ENCODE measurements at regions not wholly inside any gene's neighbourhood (a gene's known extent, or its start where the extent isn't known, plus 50 kb on each side); places are given as distances from the start of the nearest gene placed in this dataset.

DNA sequence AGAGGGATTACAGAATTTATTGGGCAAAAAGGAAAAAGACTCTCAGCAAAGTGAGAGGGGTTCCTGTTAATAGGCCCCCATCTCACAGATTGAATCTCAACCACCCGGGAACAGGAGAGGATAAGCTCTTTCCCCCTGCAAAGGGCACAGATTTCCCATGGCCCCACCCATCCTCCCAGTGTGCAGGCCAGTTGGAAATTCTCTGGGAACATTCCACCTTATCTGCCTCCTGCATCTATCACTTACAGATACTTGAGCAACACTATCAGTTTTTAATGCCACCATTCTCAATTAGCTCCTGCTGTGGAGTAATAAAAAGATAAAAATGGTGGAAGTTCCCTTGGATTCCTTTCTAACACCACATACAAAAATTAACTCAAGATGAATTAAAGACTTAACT lies 350.0 kb upstream of the BCHE start:
- no peak overlapping the region for H2AFZ ChIP-seq (ENCODE audit: low read length)
- no peak for DNase-seq (ENCODE audit: low spot score)
- no peak overlapping the region for H3K27ac ChIP-seq (ENCODE audit: extremely low read length, insufficient read depth, low read length)
- H3K36me3 ChIP-seq (replicated peaks in 1 of 2; ENCODE audit: control insufficient read depth in 1 of 2, insufficient read depth in 2 of 2, low read length in 2 of 2) = no peaks in the 10 kb centered on the region
- BruUV-seq (replicated peaks) = no TSS peak
- WGBS (ENCODE audit: low lambda C conversion rate) = 0% methylated on average over 1 of the region's 1 CpG
- H3K79me2 ChIP-seq (ENCODE audit: insufficient read depth, low read length) = no peaks in the 10 kb centered on the region
- no peaks in the 10 kb centered on the region for H3K9me3 ChIP-seq (ENCODE audit: low read length)
- FAIRE-seq = no peak
- H3K4me1 ChIP-seq (ENCODE audit: insufficient read depth, low read length) = no peaks in the 10 kb centered on the region
- H3K27me3 ChIP-seq (ENCODE audit: control insufficient read depth in 1 of 2, insufficient read depth in 2 of 2, low read length in 2 of 2) = no peaks in the 10 kb centered on the region
- no peak overlapping the region for H3K4me2 ChIP-seq (ENCODE audit: low read depth, low read length)
- in situ Hi-C loops (cut with HindIII; ENCODE audit: extremely low pct_ligation_motif_present, low pct_unique_long_range_greater_than_20kb) = no loop called here
- H3K9ac ChIP-seq (ENCODE audit: insufficient read depth, low read depth, low read length) = no peak overlapping the region
- ChIA-PET CTCF (ENCODE audit: low intra/inter-chr PET ratio, low total read pairs) (no interaction called here), POLR2A (no interaction called here)
- TF ChIP-seq MXI1 (IDR thresholded peaks at IDR 0.05; ENCODE audit: borderline replicate concordance, low read depth, low read length) (no peak), GTF2F1 (IDR thresholded peaks at IDR 0.05; ENCODE audit: low read length) (no peak), ZFP90 (CRISPR knock-in tag; IDR thresholded peaks at IDR 0.05; ENCODE audit: borderline replicate concordance) (no peak), GABPB1 (CRISPR knock-in tag; IDR thresholded peaks at IDR 0.05) (no peak), ZC3H4 (CRISPR knock-in tag; IDR thresholded peaks at IDR 0.05; ENCODE audit: borderline replicate concordance) (no peak), TFDP2 (CRISPR knock-in tag; IDR thresholded peaks at IDR 0.05) (no peak), FIP1L1 (IDR thresholded peaks at IDR 0.05; ENCODE audit: borderline replicate concordance, insufficient read depth, low read depth, low read length) (no peak), RARG (CRISPR knock-in tag; IDR thresholded peaks at IDR 0.05; ENCODE audit: low read depth) (no peak), GATAD2A (CRISPR knock-in tag; IDR thresholded peaks at IDR 0.05) (no peak), SMAD9 (CRISPR knock-in tag; IDR thresholded peaks at IDR 0.05) (no peak)
- TF ChIP-seq, protein P1, sequence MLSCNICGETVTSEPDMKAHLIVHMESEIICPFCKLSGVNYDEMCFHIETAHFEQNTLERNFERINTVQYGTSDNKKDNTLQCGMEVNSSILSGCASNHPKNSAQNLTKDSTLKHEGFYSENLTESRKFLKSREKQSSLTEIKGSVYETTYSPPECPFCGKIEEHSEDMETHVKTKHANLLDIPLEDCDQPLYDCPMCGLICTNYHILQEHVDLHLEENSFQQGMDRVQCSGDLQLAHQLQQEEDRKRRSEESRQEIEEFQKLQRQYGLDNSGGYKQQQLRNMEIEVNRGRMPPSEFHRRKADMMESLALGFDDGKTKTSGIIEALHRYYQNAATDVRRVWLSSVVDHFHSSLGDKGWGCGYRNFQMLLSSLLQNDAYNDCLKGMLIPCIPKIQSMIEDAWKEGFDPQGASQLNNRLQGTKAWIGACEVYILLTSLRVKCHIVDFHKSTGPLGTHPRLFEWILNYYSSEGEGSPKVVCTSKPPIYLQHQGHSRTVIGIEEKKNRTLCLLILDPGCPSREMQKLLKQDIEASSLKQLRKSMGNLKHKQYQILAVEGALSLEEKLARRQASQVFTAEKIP (CRISPR knock-in tag; IDR thresholded peaks at IDR 0.05; ENCODE audit: borderline replicate concordance) = no peak
- TF ChIP-seq, protein P2, sequence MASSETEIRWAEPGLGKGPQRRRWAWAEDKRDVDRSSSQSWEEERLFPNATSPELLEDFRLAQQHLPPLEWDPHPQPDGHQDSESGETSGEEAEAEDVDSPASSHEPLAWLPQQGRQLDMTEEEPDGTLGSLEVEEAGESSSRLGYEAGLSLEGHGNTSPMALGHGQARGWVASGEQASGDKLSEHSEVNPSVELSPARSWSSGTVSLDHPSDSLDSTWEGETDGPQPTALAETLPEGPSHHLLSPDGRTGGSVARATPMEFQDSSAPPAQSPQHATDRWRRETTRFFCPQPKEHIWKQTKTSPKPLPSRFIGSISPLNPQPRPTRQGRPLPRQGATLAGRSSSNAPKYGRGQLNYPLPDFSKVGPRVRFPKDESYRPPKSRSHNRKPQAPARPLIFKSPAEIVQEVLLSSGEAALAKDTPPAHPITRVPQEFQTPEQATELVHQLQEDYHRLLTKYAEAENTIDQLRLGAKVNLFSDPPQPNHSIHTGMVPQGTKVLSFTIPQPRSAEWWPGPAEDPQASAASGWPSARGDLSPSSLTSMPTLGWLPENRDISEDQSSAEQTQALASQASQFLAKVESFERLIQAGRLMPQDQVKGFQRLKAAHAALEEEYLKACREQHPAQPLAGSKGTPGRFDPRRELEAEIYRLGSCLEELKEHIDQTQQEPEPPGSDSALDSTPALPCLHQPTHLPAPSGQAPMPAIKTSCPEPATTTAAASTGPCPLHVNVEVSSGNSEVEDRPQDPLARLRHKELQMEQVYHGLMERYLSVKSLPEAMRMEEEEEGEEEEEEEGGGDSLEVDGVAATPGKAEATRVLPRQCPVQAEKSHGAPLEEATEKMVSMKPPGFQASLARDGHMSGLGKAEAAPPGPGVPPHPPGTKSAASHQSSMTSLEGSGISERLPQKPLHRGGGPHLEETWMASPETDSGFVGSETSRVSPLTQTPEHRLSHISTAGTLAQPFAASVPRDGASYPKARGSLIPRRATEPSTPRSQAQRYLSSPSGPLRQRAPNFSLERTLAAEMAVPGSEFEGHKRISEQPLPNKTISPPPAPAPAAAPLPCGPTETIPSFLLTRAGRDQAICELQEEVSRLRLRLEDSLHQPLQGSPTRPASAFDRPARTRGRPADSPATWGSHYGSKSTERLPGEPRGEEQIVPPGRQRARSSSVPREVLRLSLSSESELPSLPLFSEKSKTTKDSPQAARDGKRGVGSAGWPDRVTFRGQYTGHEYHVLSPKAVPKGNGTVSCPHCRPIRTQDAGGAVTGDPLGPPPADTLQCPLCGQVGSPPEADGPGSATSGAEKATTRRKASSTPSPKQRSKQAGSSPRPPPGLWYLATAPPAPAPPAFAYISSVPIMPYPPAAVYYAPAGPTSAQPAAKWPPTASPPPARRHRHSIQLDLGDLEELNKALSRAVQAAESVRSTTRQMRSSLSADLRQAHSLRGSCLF (CRISPR knock-in tag; IDR thresholded peaks at IDR 0.05; ENCODE audit: borderline replicate concordance) = no peak
- TF ChIP-seq, protein P3, sequence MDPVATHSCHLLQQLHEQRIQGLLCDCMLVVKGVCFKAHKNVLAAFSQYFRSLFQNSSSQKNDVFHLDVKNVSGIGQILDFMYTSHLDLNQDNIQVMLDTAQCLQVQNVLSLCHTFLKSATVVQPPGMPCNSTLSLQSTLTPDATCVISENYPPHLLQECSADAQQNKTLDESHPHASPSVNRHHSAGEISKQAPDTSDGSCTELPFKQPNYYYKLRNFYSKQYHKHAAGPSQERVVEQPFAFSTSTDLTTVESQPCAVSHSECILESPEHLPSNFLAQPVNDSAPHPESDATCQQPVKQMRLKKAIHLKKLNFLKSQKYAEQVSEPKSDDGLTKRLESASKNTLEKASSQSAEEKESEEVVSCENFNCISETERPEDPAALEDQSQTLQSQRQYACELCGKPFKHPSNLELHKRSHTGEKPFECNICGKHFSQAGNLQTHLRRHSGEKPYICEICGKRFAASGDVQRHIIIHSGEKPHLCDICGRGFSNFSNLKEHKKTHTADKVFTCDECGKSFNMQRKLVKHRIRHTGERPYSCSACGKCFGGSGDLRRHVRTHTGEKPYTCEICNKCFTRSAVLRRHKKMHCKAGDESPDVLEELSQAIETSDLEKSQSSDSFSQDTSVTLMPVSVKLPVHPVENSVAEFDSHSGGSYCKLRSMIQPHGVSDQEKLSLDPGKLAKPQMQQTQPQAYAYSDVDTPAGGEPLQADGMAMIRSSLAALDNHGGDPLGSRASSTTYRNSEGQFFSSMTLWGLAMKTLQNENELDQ (CRISPR knock-in tag; IDR thresholded peaks at IDR 0.05; ENCODE audit: borderline replicate concordance) = no peak
- no peaks in the 10 kb centered on the region for H4K20me1 ChIP-seq (ENCODE audit: insufficient read depth, low read length)
- no peak overlapping the region for H3K4me3 ChIP-seq (replicated peaks in 1 of 3; ENCODE audit: insufficient read depth in 1 of 3, low read depth in 2 of 3, low read length in 3 of 3)
- no peak for ATAC-seq
- intact Hi-C loops (cut with micrococcal nuclease; ENCODE audit: unreplicated experiment) = no loop called here

Measured in HepG2 (cell line).